H1 (cell line): ENCODE measurements at regions not wholly inside any gene's neighbourhood (a gene's known extent, or its start where the extent isn't known, plus 50 kb on each side); places are given as distances from the start of the nearest gene placed in this dataset.

ENCODE experiments used
- CTCF ChIA-PET: fragments of 300-600 bp; sonication (Branson Sonifier 250); formaldehyde crosslinking; loops from one replicate; lab custom pipeline; 2021; ENCODE audit not compliant: partially characterized antibody; lab: Charles Lee
- POLR2A ChIA-PET: fragments of 300-600 bp; sonication (Branson Sonifier 250); formaldehyde crosslinking; loops from one replicate; lab custom pipeline; 2021; ENCODE audit warnings: inconsistent platforms; ENCODE audit not compliant: partially characterized antibody; lab: Charles Lee
- DNase-seq, 2 experiments: peaks; one replicate each; pipeline versions ENCODE4 v3.0.0 to v3.0.0-alpha.2; 2010 to 2022; ENCODE audit warnings: low spot score in 2 of 2, low read depth in 1 of 2, mixed read lengths in 1 of 2
- FAIRE-seq: peaks from 2 replicates; lab custom pipeline; 2011; peaks lifted over from hg19 to GRCh38; lab: Jason Lieb, UNC
- H2AFZ ChIP-seq: 2 replicates; pipeline ENCODE4 v1.8.1; 2012; ENCODE audit warnings: low read length, inconsistent platforms
- H2AK5ac ChIP-seq: 2 replicates; pipeline ENCODE4 v1.6.1; 2013; ENCODE audit warnings: low read depth, low read length
- H2BK120ac ChIP-seq: replicated peaks from 2 replicates; pipeline ENCODE3; 2013; ENCODE audit warnings: low read depth, low read length, inconsistent platforms
- H2BK12ac ChIP-seq: 2 replicates; pipeline ENCODE4 v1.6.1; 2013; ENCODE audit warnings: low read depth, low read length
- H2BK15ac ChIP-seq: 2 replicates; pipeline ENCODE4 v1.6.1; 2013; ENCODE audit warnings: low read length
- H2BK20ac ChIP-seq: 2 replicates; pipeline ENCODE4 v1.6.1; 2013; ENCODE audit warnings: low read length
- H2BK5ac ChIP-seq: 2 replicates; pipeline ENCODE4 v1.6.1; 2013; ENCODE audit warnings: low read depth, low read length
- H3K14ac ChIP-seq: 2 replicates; pipeline ENCODE4 v1.6.1; 2013; ENCODE audit warnings: inconsistent platforms; ENCODE audit not compliant: insufficient read length
- H3K18ac ChIP-seq: 2 replicates; pipeline ENCODE4 v1.6.1; 2013; ENCODE audit warnings: low read length; ENCODE audit errors: extremely low read depth
- H3K23ac ChIP-seq: 2 replicates; pipeline ENCODE4 v1.6.1; 2013; ENCODE audit warnings: inconsistent platforms; ENCODE audit not compliant: insufficient read length
- H3K23me2 ChIP-seq: 2 replicates; pipeline ENCODE4 v1.6.1; 2013; ENCODE audit warnings: low read depth, low read length
- H3K27ac ChIP-seq: 2 replicates; pipeline ENCODE4 v1.6.1; 2011; ENCODE audit warnings: low read depth, low read length, inconsistent platforms
- H3K27me3 ChIP-seq, 4 experiments: replicated peaks in 1 of 4; 1 replicate in 1 of 4; 2 replicates in 3 of 4; pipeline versions ENCODE4 v1.6.1 to v1.8.1; 2011 to 2013; ENCODE audit warnings: low read length in 3 of 4, mild to moderate bottlenecking in 3 of 4, inconsistent platforms in 2 of 4, mixed read lengths in 2 of 4, moderate library complexity in 1 of 4; ENCODE audit not compliant: control insufficient read depth in 3 of 4, insufficient read depth in 3 of 4; ENCODE audit errors: extremely low read depth in 1 of 4
- H3K36me3 ChIP-seq, 4 experiments: 2 replicates each; pipeline versions ENCODE4 v1.6.1 to v1.8.1; 2011 to 2013; ENCODE audit warnings: mild to moderate bottlenecking in 4 of 4, low read length in 3 of 4, moderate library complexity in 2 of 4, control low read depth in 1 of 4, inconsistent platforms in 1 of 4; ENCODE audit not compliant: insufficient read depth in 4 of 4, control insufficient read depth in 2 of 4
- H3K4ac ChIP-seq: replicated peaks from 2 replicates; pipeline ENCODE3; 2013; ENCODE audit warnings: low read length, low read depth, mixed read lengths, inconsistent platforms; ENCODE audit not compliant: insufficient read length
- H3K4me1 ChIP-seq, 4 experiments: replicated peaks in 1 of 4; 1 replicate in 1 of 4; 2 replicates in 3 of 4; pipeline versions ENCODE4 v1.6.1 to v1.8.1; 2011 to 2013; ENCODE audit warnings: low read length in 3 of 4, inconsistent platforms in 2 of 4, mixed read lengths in 1 of 4; ENCODE audit not compliant: insufficient read depth in 4 of 4, control insufficient read depth in 3 of 4
- H3K4me2 ChIP-seq, 2 experiments: 2 replicates each; pipeline versions ENCODE4 v1.6.1 to v1.8.1; 2011 to 2013; ENCODE audit warnings: low read depth in 2 of 2, low read length in 2 of 2, control low read depth in 1 of 2, inconsistent platforms in 1 of 2, mild to moderate bottlenecking in 1 of 2; ENCODE audit not compliant: insufficient read depth in 1 of 2
- H3K4me3 ChIP-seq, 4 experiments: fragments of 200-600, 300-600 bp in 1 of 4; sonication (generic), shearing (Covaris generic), sonication (Bioruptor Twin) in 1 of 4; 2 replicates each; pipeline versions ENCODE4 v1.5.1 to v1.8.1; 2011 to 2016; ENCODE audit warnings: low read length in 4 of 4, low read depth in 3 of 4, control low read depth in 2 of 4, inconsistent platforms in 2 of 4, mild to moderate bottlenecking in 2 of 4, mixed read lengths in 1 of 4, moderate library complexity in 1 of 4; ENCODE audit not compliant: insufficient read depth in 2 of 4; ENCODE audit errors: extremely low read depth in 1 of 4
- H3K56ac ChIP-seq: replicated peaks from 2 replicates; pipeline ENCODE3; 2013; ENCODE audit warnings: low read depth, mild to moderate bottlenecking, mixed read lengths, low read length, inconsistent platforms; ENCODE audit not compliant: insufficient read length
- H3K79me1 ChIP-seq: 2 replicates; pipeline ENCODE4 v1.6.1; 2013; ENCODE audit warnings: low read depth, low read length, control low read depth
- H3K79me2 ChIP-seq, 2 experiments: 2 replicates each; pipeline versions ENCODE4 v1.6.1 to v1.8.1; 2012 to 2013; ENCODE audit warnings: low read length in 2 of 2, mild to moderate bottlenecking in 2 of 2, inconsistent platforms in 1 of 2; ENCODE audit not compliant: insufficient read depth in 2 of 2, control insufficient read depth in 1 of 2
- H3K9ac ChIP-seq, 4 experiments: replicated peaks in 1 of 4; 1 replicate in 1 of 4; 2 replicates in 3 of 4; pipeline versions ENCODE4 v1.6.1 to v1.8.1; 2011 to 2013; ENCODE audit warnings: low read depth in 3 of 4, low read length in 3 of 4, control low read depth in 2 of 4, mild to moderate bottlenecking in 2 of 4, moderate library complexity in 2 of 4, inconsistent platforms in 1 of 4; ENCODE audit errors: extremely low read depth in 1 of 4
- H3K9me3 ChIP-seq, 2 experiments: 2 replicates each; pipeline versions ENCODE4 v1.6.1 to v1.8.1; 2012 to 2013; ENCODE audit warnings: mild to moderate bottlenecking in 2 of 2, moderate library complexity in 2 of 2, control low read depth in 1 of 2, inconsistent platforms in 1 of 2, low read depth in 1 of 2, low read length in 1 of 2, mixed read lengths in 1 of 2; ENCODE audit not compliant: insufficient read depth in 2 of 2
- H4K20me1 ChIP-seq, 2 experiments: replicated peaks in 1 of 2; 2 replicates each; pipeline versions ENCODE3 to v1.8.1; 2011 to 2013; ENCODE audit warnings: inconsistent platforms in 2 of 2, low read length in 2 of 2, mild to moderate bottlenecking in 1 of 2; ENCODE audit not compliant: insufficient read depth in 2 of 2, control insufficient read depth in 1 of 2
- H4K5ac ChIP-seq: 2 replicates; pipeline ENCODE4 v1.6.1; 2013; ENCODE audit warnings: low read length, low read depth, mixed read lengths, inconsistent platforms; ENCODE audit not compliant: insufficient read length
- H4K8ac ChIP-seq: 2 replicates; pipeline ENCODE4 v1.8.0; 2013; ENCODE audit warnings: mild to moderate bottlenecking, moderate library complexity, low read length, inconsistent platforms; ENCODE audit not compliant: insufficient read depth; ENCODE audit errors: extremely low read depth
- H4K91ac ChIP-seq: replicated peaks from 2 replicates; pipeline ENCODE3; 2013; ENCODE audit warnings: low read length, mixed read lengths, inconsistent platforms; ENCODE audit not compliant: insufficient read length
- CREB1 ChIP-seq: IDR thresholded peaks from 2 replicates; pipeline ENCODE4 v1.6.1; 2012; ENCODE audit warnings: inconsistent platforms
- KDM4A ChIP-seq: IDR thresholded peaks from one replicate; pipeline ENCODE4 v1.7.1; 2012; ENCODE audit warnings: low read depth, mild to moderate bottlenecking, moderate library complexity, low read length, inconsistent platforms; ENCODE audit not compliant: severe bottlenecking
- MAFK ChIP-seq: IDR thresholded peaks from 2 replicates; pipeline ENCODE4 v1.6.1; 2012; ENCODE audit warnings: low read depth, mild to moderate bottlenecking, improper control_type of control experiment, low read length
- NRF1 ChIP-seq: IDR thresholded peaks from 2 replicates; pipeline ENCODE4 v1.6.1; 2011; ENCODE audit warnings: mild to moderate bottlenecking, low read depth, low read length, improper control_type of control experiment
- POU5F1 ChIP-seq: IDR thresholded peaks from 2 replicates; pipeline ENCODE4 v1.6.1; 2011; ENCODE audit warnings: low read depth, mild to moderate bottlenecking, low read length, moderate library complexity
- RFX5 ChIP-seq: IDR thresholded peaks from 2 replicates; pipeline ENCODE4 v1.6.1; 2011; ENCODE audit warnings: low read depth, low read length, improper control_type of control experiment, borderline replicate concordance
- SRF ChIP-seq: IDR thresholded peaks from 2 replicates; pipeline ENCODE4 v1.6.1; 2011; ENCODE audit warnings: mild to moderate bottlenecking, low read depth, low read length, moderate library complexity
- WGBS, 2 experiments: shearing (Covaris generic) in 1 of 2; methylation state at CpG; one replicate each; pipeline versions ENCODE4 v1.1.6 to v1.1.7; 2013 to 2015; ENCODE audit warnings: low lambda C conversion rate in 2 of 2, mixed read lengths in 2 of 2, inconsistent platforms in 1 of 2, low coverage in 1 of 2, missing lambda C conversion rate in 1 of 2; ENCODE audit not compliant: insufficient replicate concordance in 2 of 2, insufficient coverage in 1 of 2, insufficient read length in 1 of 2; ENCODE audit errors: extremely low coverage in 1 of 2, missing lambda C conversion rate in 1 of 2; 5-methylcytosine and 5-hydroxymethylcytosine counted together
- TF ChIP-seq, protein P1 (sequence below), 3 experiments: IDR thresholded peaks; 1 replicate in 2 of 3; 2 replicates in 1 of 3; pipeline versions ENCODE4 v1.5.1 to v1.6.1; 2011; ENCODE audit warnings: low read length in 3 of 3, mild to moderate bottlenecking in 3 of 3, inconsistent platforms in 2 of 3, low read depth in 1 of 3, moderate library complexity in 1 of 3; ENCODE audit not compliant: insufficient read depth in 1 of 3; ENCODE audit errors: control extremely low read depth in 1 of 3
- TF ChIP-seq, protein P2 (sequence below): IDR thresholded peaks from 2 replicates; pipeline ENCODE4 v1.6.1; 2012; ENCODE audit warnings: inconsistent platforms

DNA sequence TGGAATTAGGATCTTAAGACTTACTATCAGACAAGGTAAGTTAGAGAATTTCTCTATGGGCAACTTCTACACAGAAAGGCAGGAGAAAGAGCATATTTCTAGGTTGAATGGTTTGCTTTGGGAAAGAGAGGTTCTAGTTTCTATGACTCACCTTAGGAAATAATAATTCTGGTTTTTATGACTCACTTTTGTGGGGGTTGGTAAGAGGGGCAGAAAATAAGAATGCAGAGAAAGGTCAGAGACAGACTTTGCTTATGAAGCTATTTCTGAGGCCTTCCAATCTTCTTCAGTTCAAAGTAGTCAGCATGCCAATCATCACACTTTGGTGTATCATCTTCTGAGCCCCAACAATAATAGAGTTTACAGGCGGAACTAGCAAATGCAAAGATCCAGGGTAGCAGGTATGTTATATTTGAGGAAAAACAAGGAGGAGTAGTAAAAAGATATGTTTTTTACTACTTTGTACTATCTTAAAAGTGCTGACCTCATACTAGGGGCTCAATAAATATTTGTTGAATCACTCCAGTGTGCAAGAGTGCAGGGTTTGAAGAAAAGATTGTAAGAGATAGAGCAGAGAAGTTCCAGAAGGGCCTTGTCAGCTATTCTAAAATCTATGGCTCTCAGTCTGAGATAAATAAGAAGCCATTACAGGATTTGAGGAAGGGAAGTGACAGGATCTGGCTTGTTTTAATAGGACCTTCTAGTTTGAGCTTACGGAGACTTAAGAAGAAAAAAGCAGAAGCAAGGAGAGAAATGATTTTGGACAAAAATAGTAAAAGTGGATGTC, 56.7 kb upstream of the LRFN5 start:
- no peak overlapping the region for H3K27ac ChIP-seq
- H3K36me3 ChIP-seq, result no peaks in the 10 kb centered on the region
- no peaks in the 10 kb centered on the region for H3K4me1 ChIP-seq
- H3K18ac ChIP-seq, result no peak overlapping the region
- no peak overlapping the region for H3K4me3 ChIP-seq
- DNase-seq (no peak), FAIRE-seq (no peak)
- CTCF ChIA-PET, result interaction anchor here (0.8 kb wide), 1 partner anchor 10 kb away, joined by 3 read pairs; no protein-coding TSS in a partner anchor
- H2AK5ac ChIP-seq, result no peak overlapping the region
- no peak overlapping the region for H4K8ac ChIP-seq
- H3K4me2 ChIP-seq, result no peak overlapping the region
- no peak overlapping the region for H3K4ac ChIP-seq
- H2BK120ac ChIP-seq, result no peak overlapping the region
- no peak overlapping the region for H4K5ac ChIP-seq
- H2BK5ac ChIP-seq, result no peak overlapping the region
- no peaks in the 10 kb centered on the region for H3K79me1 ChIP-seq
- H2BK12ac ChIP-seq, result no peak overlapping the region
- 90% methylated on average over 2 of the region's 2 CpGs; no CpG with 5 or more reads in 1 of the 2 experiments for WGBS, 2 experiments
- no peaks in the 10 kb centered on the region for H3K23me2 ChIP-seq
- H2BK15ac ChIP-seq, result no peak overlapping the region
- H4K20me1 ChIP-seq, result no peaks in the 10 kb centered on the region
- no peak overlapping the region for H3K56ac ChIP-seq
- H3K9ac ChIP-seq, result no peak overlapping the region
- H2AFZ ChIP-seq, result no peak overlapping the region
- no peak overlapping the region for H3K23ac ChIP-seq
- H3K79me2 ChIP-seq, result no peaks in the 10 kb centered on the region
- H2BK20ac ChIP-seq, result no peak overlapping the region
- no peaks in the 10 kb centered on the region for H3K27me3 ChIP-seq
- POLR2A ChIA-PET, result interaction anchor here (1.0 kb wide), 1 partner anchor 22 kb away, joined by 4 read pairs; no protein-coding TSS in a partner anchor
- no peaks in the 10 kb centered on the region for H3K9me3 ChIP-seq
- no peak overlapping the region for H4K91ac ChIP-seq
- no peak overlapping the region for H3K14ac ChIP-seq
- TF ChIP-seq, protein P1, sequence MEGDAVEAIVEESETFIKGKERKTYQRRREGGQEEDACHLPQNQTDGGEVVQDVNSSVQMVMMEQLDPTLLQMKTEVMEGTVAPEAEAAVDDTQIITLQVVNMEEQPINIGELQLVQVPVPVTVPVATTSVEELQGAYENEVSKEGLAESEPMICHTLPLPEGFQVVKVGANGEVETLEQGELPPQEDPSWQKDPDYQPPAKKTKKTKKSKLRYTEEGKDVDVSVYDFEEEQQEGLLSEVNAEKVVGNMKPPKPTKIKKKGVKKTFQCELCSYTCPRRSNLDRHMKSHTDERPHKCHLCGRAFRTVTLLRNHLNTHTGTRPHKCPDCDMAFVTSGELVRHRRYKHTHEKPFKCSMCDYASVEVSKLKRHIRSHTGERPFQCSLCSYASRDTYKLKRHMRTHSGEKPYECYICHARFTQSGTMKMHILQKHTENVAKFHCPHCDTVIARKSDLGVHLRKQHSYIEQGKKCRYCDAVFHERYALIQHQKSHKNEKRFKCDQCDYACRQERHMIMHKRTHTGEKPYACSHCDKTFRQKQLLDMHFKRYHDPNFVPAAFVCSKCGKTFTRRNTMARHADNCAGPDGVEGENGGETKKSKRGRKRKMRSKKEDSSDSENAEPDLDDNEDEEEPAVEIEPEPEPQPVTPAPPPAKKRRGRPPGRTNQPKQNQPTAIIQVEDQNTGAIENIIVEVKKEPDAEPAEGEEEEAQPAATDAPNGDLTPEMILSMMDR (IDR thresholded peaks at IDR 0.05; ENCODE audit: control extremely low read depth in 1 of 3, insufficient read depth in 1 of 3, low read depth in 1 of 3, low read length in 3 of 3), result no peak
- TF ChIP-seq NRF1, result no peak
- no peak for TF ChIP-seq SRF
- no peak for TF ChIP-seq RFX5
- TF ChIP-seq POU5F1, result no peak
- TF ChIP-seq MAFK, result no peak
- no peak for TF ChIP-seq CREB1
- TF ChIP-seq KDM4A, result no peak
- TF ChIP-seq, protein P2, sequence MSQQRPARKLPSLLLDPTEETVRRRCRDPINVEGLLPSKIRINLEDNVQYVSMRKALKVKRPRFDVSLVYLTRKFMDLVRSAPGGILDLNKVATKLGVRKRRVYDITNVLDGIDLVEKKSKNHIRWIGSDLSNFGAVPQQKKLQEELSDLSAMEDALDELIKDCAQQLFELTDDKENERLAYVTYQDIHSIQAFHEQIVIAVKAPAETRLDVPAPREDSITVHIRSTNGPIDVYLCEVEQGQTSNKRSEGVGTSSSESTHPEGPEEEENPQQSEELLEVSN, result no peak
